ENCODE measurements at regions not wholly inside any gene's neighbourhood (a gene's known extent, or its start where the extent isn't known, plus 50 kb on each side); places are given as distances from the start of the nearest gene placed in this dataset.

GRCh38 chr10:78950656-78951587 lies 117.8 kb upstream of the ZMIZ1 start:
- no peaks in the 10 kb centered on the region for H3K36me3 ChIP-seq (ENCODE audit: insufficient read depth, low read length)
- no peak overlapping the region for H3K4me2 ChIP-seq (ENCODE audit: low read length)
- H3K79me2 ChIP-seq (ENCODE audit: insufficient read depth, low read depth, low read length) = no peaks in the 10 kb centered on the region
- ChIA-PET CTCF (ENCODE audit: unreplicated experiment) (no interaction called here), POLR2A (no interaction called here)
- BruUV-seq (replicated peaks) = no TSS peak
- no peaks in the 10 kb centered on the region for H3K9me3 ChIP-seq (ENCODE audit: low read length)
- H3K4me3 ChIP-seq (ENCODE audit: low read depth, low read length, poor library complexity, severe bottlenecking) = no peak overlapping the region
- intact Hi-C loops (cut with micrococcal nuclease; ENCODE audit: unreplicated experiment) = no loop called here
- no peaks in the 10 kb centered on the region for H4K20me1 ChIP-seq (ENCODE audit: insufficient read depth, low read length)
- no peak overlapping the region for H2AFZ ChIP-seq (ENCODE audit: low read length)
- no peak overlapping the region for H3K27ac ChIP-seq (ENCODE audit: low read depth, low read length, poor library complexity, severe bottlenecking)
- no peak for DNase-seq (ENCODE audit: low spot score)
- no peak for TF ChIP-seq CTCF (conservative IDR thresholded peaks at IDR 0.05; ENCODE audit: low read length)
- no peak for TF ChIP-seq EZH2phosphoT487 (IDR thresholded peaks at IDR 0.05; ENCODE audit: borderline replicate concordance, low read depth, low read length)
- no peaks in the 10 kb centered on the region for H3K9me2 ChIP-seq (ENCODE audit: insufficient read depth, low read length)
- no peaks in the 10 kb centered on the region for H3K4me1 ChIP-seq (ENCODE audit: insufficient read depth, low read length, poor library complexity, severe bottlenecking)

DNA sequence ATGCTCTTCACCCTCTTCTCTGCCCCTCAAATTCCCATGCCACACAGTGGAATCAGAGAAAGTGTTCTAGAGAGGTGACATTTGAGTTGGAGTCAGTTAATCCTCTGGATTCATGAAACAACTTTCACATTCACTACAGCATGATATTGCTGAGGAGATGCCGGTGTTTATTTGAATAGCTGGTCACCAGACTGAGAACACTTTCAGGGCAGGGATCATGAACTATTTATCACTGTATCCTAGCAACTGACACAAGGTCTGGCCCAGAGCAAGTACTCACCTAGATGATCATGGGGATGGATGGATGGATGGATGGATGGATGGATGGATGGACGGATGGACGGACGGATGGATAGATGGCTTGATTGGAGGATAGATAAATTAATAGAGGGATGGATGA lies 116.7 kb upstream of the ZMIZ1 start:
- intact Hi-C loops (cut with micrococcal nuclease; ENCODE audit: unreplicated experiment) = no loop called here
- Histone ChIP-seq H4K20me1 (ENCODE audit: insufficient read depth, low read length) (no peaks in the 10 kb centered on the region), H3K4me2 (ENCODE audit: low read length) (no peak overlapping the region), H2AFZ (ENCODE audit: low read length) (no peak overlapping the region), H3K9me3 (ENCODE audit: low read length) (no peaks in the 10 kb centered on the region), H3K4me3 (ENCODE audit: low read depth, low read length, poor library complexity, severe bottlenecking) (no peak overlapping the region), H3K27ac (ENCODE audit: low read depth, low read length, poor library complexity, severe bottlenecking) (no peak overlapping the region), H3K79me2 (ENCODE audit: insufficient read depth, low read depth, low read length) (no peaks in the 10 kb centered on the region), H3K9me2 (ENCODE audit: insufficient read depth, low read length) (no peaks in the 10 kb centered on the region), H3K36me3 (ENCODE audit: insufficient read depth, low read length) (no peaks in the 10 kb centered on the region), H3K4me1 (ENCODE audit: insufficient read depth, low read length, poor library complexity, severe bottlenecking) (no peaks in the 10 kb centered on the region)
- no TSS peak for BruUV-seq (replicated peaks)
- CTCF ChIA-PET (ENCODE audit: unreplicated experiment) = no interaction called here
- TF ChIP-seq EZH2phosphoT487 (IDR thresholded peaks at IDR 0.05; ENCODE audit: borderline replicate concordance, low read depth, low read length) = no peak
- POLR2A ChIA-PET = no interaction called here
- no peak for DNase-seq (ENCODE audit: low spot score)

GRCh38 chr10:78952686-78953085 lies 116.1 kb upstream of the ZMIZ1 start:
- CTCF ChIA-PET (ENCODE audit: unreplicated experiment) = no interaction called here
- Histone ChIP-seq H3K27ac (ENCODE audit: low read depth, low read length, poor library complexity, severe bottlenecking) (no peak overlapping the region), H3K4me1 (ENCODE audit: insufficient read depth, low read length, poor library complexity, severe bottlenecking) (no peaks in the 10 kb centered on the region), H3K9me2 (ENCODE audit: insufficient read depth, low read length) (no peaks in the 10 kb centered on the region), H3K36me3 (ENCODE audit: insufficient read depth, low read length) (no peaks in the 10 kb centered on the region), H4K20me1 (ENCODE audit: insufficient read depth, low read length) (no peaks in the 10 kb centered on the region), H3K79me2 (ENCODE audit: insufficient read depth, low read depth, low read length) (no peaks in the 10 kb centered on the region), H3K4me2 (ENCODE audit: low read length) (no peak overlapping the region), H3K9me3 (ENCODE audit: low read length) (no peaks in the 10 kb centered on the region), H3K4me3 (ENCODE audit: low read depth, low read length, poor library complexity, severe bottlenecking) (no peak overlapping the region), H2AFZ (ENCODE audit: low read length) (no peak overlapping the region)
- DNase-seq (ENCODE audit: low spot score) = no peak
- TF ChIP-seq EZH2phosphoT487 (IDR thresholded peaks at IDR 0.05; ENCODE audit: borderline replicate concordance, low read depth, low read length) = no peak
- intact Hi-C loops (cut with micrococcal nuclease; ENCODE audit: unreplicated experiment) = no loop called here
- POLR2A ChIA-PET = interaction anchor here (1.0 kb wide), 1 partner anchor 9 kb away, joined by 3 read pairs; no protein-coding TSS in a partner anchor
- BruUV-seq (replicated peaks) = no TSS peak

Measured in OCI-LY7 (cell line).